ENCODE measurements at regions not wholly inside any gene's neighbourhood (a gene's known extent, or its start where the extent isn't known, plus 50 kb on each side); places are given as distances from the start of the nearest gene placed in this dataset.

DNA sequence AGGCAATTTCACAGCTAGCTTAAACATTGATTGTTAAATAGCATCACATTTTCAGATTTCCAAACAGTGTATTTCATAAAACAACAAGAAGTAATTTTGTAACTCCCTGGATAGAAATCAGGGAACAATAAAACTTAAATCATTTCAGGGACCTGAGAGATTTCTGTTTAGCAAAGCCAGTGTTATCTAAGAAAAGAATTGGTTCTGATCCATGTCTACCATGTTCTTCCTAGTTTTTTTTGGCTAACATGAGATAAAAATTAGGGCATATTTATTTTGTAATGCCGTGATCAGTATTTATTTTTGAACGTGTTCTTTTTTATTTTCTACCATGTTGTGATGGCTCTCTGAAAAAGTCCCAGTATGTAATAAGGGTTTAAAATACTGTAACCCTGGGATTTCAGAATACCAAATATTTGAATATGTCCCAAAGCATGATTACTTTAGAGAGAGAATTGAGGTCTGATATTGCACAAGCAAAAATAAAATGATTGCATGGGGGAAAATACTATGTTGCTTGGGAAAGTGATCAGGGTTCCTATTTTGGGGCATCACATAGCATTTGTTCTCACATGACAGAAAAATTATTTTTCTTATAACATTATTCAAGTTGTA lies 188.7 kb upstream of the CEP162 start:
- ATAC-seq, result no peak
- no peak for DNase-seq (ENCODE audit: low spot score)
- Histone ChIP-seq H3K79me2 (ENCODE audit: insufficient read depth, low read length) (no peaks in the 10 kb centered on the region), H4K20me1 (ENCODE audit: insufficient read depth, low read length) (no peaks in the 10 kb centered on the region), H3K4me3 (replicated peaks in 1 of 3; ENCODE audit: insufficient read depth in 1 of 3, low read depth in 2 of 3, low read length in 3 of 3) (no peak overlapping the region), H3K4me1 (ENCODE audit: insufficient read depth, low read length) (no peaks in the 10 kb centered on the region), H3K27me3 (ENCODE audit: control insufficient read depth in 1 of 2, insufficient read depth in 2 of 2, low read length in 2 of 2) (no peaks in the 10 kb centered on the region), H3K9ac (ENCODE audit: insufficient read depth, low read depth, low read length) (no peak overlapping the region), H2AFZ (ENCODE audit: low read length) (no peak overlapping the region), H3K9me3 (ENCODE audit: low read length) (no peaks in the 10 kb centered on the region), H3K27ac (ENCODE audit: extremely low read length, insufficient read depth, low read length) (no peak overlapping the region), H3K36me3 (replicated peaks in 1 of 2; ENCODE audit: control insufficient read depth in 1 of 2, insufficient read depth in 2 of 2, low read length in 2 of 2) (no peaks in the 10 kb centered on the region), H3K4me2 (ENCODE audit: low read depth, low read length) (no peak overlapping the region)
- in situ Hi-C loops (cut with HindIII; ENCODE audit: extremely low pct_ligation_motif_present, low pct_unique_long_range_greater_than_20kb) (no loop called here), intact Hi-C loops (cut with micrococcal nuclease; ENCODE audit: unreplicated experiment) (no loop called here)
- ChIA-PET CTCF (ENCODE audit: low intra/inter-chr PET ratio, low total read pairs) (no interaction called here), POLR2A (no interaction called here)
- WGBS (ENCODE audit: low lambda C conversion rate), result 1% methylated on average over 2 of the region's 2 CpGs
- no peak for FAIRE-seq
- BruUV-seq (replicated peaks), result no TSS peak
- TF ChIP-seq, protein P1, sequence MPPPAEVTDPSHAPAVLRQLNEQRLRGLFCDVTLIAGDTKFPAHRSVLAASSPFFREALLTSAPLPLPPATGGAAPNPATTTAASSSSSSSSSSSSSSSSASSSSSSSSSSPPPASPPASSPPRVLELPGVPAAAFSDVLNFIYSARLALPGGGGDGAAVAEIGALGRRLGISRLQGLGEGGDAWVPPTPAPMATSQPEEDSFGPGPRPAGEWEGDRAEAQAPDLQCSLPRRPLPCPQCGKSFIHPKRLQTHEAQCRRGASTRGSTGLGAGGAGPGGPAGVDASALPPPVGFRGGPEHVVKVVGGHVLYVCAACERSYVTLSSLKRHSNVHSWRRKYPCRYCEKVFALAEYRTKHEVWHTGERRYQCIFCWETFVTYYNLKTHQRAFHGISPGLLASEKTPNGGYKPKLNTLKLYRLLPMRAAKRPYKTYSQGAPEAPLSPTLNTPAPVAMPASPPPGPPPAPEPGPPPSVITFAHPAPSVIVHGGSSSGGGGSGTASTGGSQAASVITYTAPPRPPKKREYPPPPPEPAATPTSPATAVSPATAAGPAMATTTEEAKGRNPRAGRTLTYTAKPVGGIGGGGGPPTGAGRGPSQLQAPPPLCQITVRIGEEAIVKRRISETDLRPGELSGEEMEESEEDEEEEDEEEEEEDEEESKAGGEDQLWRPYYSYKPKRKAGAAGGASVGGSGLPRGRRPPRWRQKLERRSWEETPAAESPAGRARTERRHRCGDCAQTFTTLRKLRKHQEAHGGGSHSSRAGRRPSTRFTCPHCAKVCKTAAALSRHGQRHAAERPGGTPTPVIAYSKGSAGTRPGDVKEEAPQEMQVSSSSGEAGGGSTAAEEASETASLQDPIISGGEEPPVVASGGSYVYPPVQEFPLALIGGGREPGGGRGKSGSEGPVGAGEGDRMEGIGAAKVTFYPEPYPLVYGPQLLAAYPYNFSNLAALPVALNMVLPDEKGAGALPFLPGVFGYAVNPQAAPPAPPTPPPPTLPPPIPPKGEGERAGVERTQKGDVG (CRISPR knock-in tag; IDR thresholded peaks at IDR 0.05; ENCODE audit: borderline replicate concordance), result no peak
- TF ChIP-seq HMGXB3 (CRISPR knock-in tag; IDR thresholded peaks at IDR 0.05; ENCODE audit: borderline replicate concordance) (no peak), ZNF501 (CRISPR knock-in tag; IDR thresholded peaks at IDR 0.05) (no peak), ZNF407 (CRISPR knock-in tag; IDR thresholded peaks at IDR 0.05; ENCODE audit: not compliant biosample characterization) (no peak), ZNF264 (CRISPR knock-in tag; IDR thresholded peaks at IDR 0.05) (no peak), MBNL3 (CRISPR knock-in tag; conservative IDR thresholded peaks at IDR 0.05) (no peak)
